ENCODE measurements at regions not wholly inside any gene's neighbourhood (a gene's known extent, or its start where the extent isn't known, plus 50 kb on each side); places are given as distances from the start of the nearest gene placed in this dataset.

GRCh38 chr2:160584972-160585494 lies 91.4 kb upstream of the RBMS1 start:
- no peak overlapping the region for H3K9ac ChIP-seq
- no peak overlapping the region for H2AFZ ChIP-seq (ENCODE audit: low read depth)
- H3F3A ChIP-seq (replicated peaks; ENCODE audit: insufficient read depth): peaks cover 26% of the 10 kb centered on the region
- no peaks in the 10 kb centered on the region for H3K9me3 ChIP-seq
- no peaks in the 10 kb centered on the region for H3K9me2 ChIP-seq
- CTCF ChIA-PET: no interaction called here
- no peaks in the 10 kb centered on the region for H3K79me2 ChIP-seq (ENCODE audit: insufficient read depth)
- no peaks in the 10 kb centered on the region for H3K36me3 ChIP-seq (replicated peaks in 1 of 2; ENCODE audit: control insufficient read depth in 1 of 2, insufficient read depth in 2 of 2, low read length in 1 of 2)
- no peak for DNase-seq
- no peaks in the 10 kb centered on the region for H4K20me1 ChIP-seq (ENCODE audit: insufficient read depth)
- no peak overlapping the region for H3K4me2 ChIP-seq
- no peak overlapping the region for H3K4me3 ChIP-seq (ENCODE audit: low read depth in 2 of 2, low read length in 1 of 2)
- TF ChIP-seq TEAD4 (IDR thresholded peaks at IDR 0.05; ENCODE audit: borderline replicate concordance, insufficient read depth) (peak; percentile 77; the same call in 1 of the 2 replicates), JUND (IDR thresholded peaks at IDR 0.05) (0 out of 2 replicates have a peak, but pooled peaks have one; percentile 33), PBX3 (IDR thresholded peaks at IDR 0.05) (peak; percentile 82), MEF2A (IDR thresholded peaks at IDR 0.05; ENCODE audit: borderline replicate concordance, low read depth) (no peak), EP300 (IDR thresholded peaks at IDR 0.05; ENCODE audit: borderline replicate concordance in 1 of 2, low read depth in 1 of 2, low read length in 1 of 2) (peak in 1 of 2 experiments; percentile 71; a peak in 2 of 4 replicates), TCF12 (IDR thresholded peaks at IDR 0.05) (peak; percentile 81), NFIC (IDR thresholded peaks at IDR 0.05; ENCODE audit: borderline replicate concordance) (peak; percentile 73), RXRA (IDR thresholded peaks at IDR 0.05; ENCODE audit: borderline replicate concordance, low read depth) (peak; percentile 69; the same call in 1 of the 2 replicates), FOXM1 (IDR thresholded peaks at IDR 0.05; ENCODE audit: low read depth) (0 out of 2 replicates have a peak, but pooled peaks have one; percentile 29), RCOR1 (IDR thresholded peaks at IDR 0.05; ENCODE audit: low read length) (no peak), USF1 (IDR thresholded peaks at IDR 0.05; ENCODE audit: borderline replicate concordance, low read depth) (no peak)
- H3K27ac ChIP-seq (ENCODE audit: low read depth in 2 of 2, low read length in 1 of 2): peak overlapping the region; percentile 83 to 84; a peak in 3 of 4 replicates
- H3K4me1 ChIP-seq (ENCODE audit: control insufficient read depth in 1 of 2, insufficient read depth in 2 of 2, low read depth in 1 of 2, low read length in 1 of 2): peaks cover 16 to 22% of the 10 kb centered on the region in 2 experiments
- POLR2A ChIA-PET: no interaction called here
- H3K27me3 ChIP-seq (ENCODE audit: insufficient read depth): no peaks in the 10 kb centered on the region

GRCh38 chr2:160590664-160591063 lies 97.1 kb upstream of the RBMS1 start:
- no peaks in the 10 kb centered on the region for H4K20me1 ChIP-seq (ENCODE audit: insufficient read depth)
- no peak overlapping the region for H3K4me3 ChIP-seq (ENCODE audit: low read depth in 2 of 2, low read length in 1 of 2)
- peaks cover 0 to 8% of the 10 kb centered on the region in 2 experiments for H3K36me3 ChIP-seq (replicated peaks in 1 of 2; ENCODE audit: control insufficient read depth in 1 of 2, insufficient read depth in 2 of 2, low read length in 1 of 2)
- DNase-seq: no peak
- no peaks in the 10 kb centered on the region for H3F3A ChIP-seq (replicated peaks; ENCODE audit: insufficient read depth)
- 0 out of 2 replicates have a peak, but pooled peaks cover 5% of the 10 kb centered on the region for H3K9me3 ChIP-seq
- no peak for TF ChIP-seq EZH2phosphoT487 (IDR thresholded peaks at IDR 0.05; ENCODE audit: borderline replicate concordance, low read depth)
- TF ChIP-seq RXRA (IDR thresholded peaks at IDR 0.05; ENCODE audit: borderline replicate concordance, low read depth): no peak
- TF ChIP-seq NRF1 (IDR thresholded peaks at IDR 0.05; ENCODE audit: low read depth, low read length): no peak
- TF ChIP-seq POLR2AphosphoS5 (IDR thresholded peaks at IDR 0.05; ENCODE audit: low read depth, low read length): no peak
- no peak for TF ChIP-seq ELF1 (IDR thresholded peaks at IDR 0.05)
- no peak for TF ChIP-seq USF1 (IDR thresholded peaks at IDR 0.05; ENCODE audit: borderline replicate concordance, low read depth)
- no peak for TF ChIP-seq CTCF (IDR thresholded peaks at IDR 0.05)
- no peak for TF ChIP-seq USF2 (IDR thresholded peaks at IDR 0.05; ENCODE audit: borderline replicate concordance, low read depth, low read length)
- no peak for TF ChIP-seq TEAD4 (IDR thresholded peaks at IDR 0.05; ENCODE audit: borderline replicate concordance, insufficient read depth)
- TF ChIP-seq SMC3 (IDR thresholded peaks at IDR 0.05; ENCODE audit: low read depth, low read length): no peak
- no peak for TF ChIP-seq FOXM1 (IDR thresholded peaks at IDR 0.05; ENCODE audit: low read depth)
- no peak for TF ChIP-seq PBX3 (IDR thresholded peaks at IDR 0.05)
- TF ChIP-seq GABPA (IDR thresholded peaks at IDR 0.05; ENCODE audit: low read depth): no peak
- H3K27ac ChIP-seq (ENCODE audit: low read depth in 2 of 2, low read length in 1 of 2): no peak overlapping the region
- H2AFZ ChIP-seq (ENCODE audit: low read depth): no peak overlapping the region
- CTCF ChIA-PET: no interaction called here
- H3K4me2 ChIP-seq: no peak overlapping the region
- no peaks in the 10 kb centered on the region for H3K27me3 ChIP-seq (ENCODE audit: insufficient read depth)
- 87% methylated on average over 1 of the region's 1 CpG for WGBS (ENCODE audit: low lambda C conversion rate)
- H3K79me2 ChIP-seq (ENCODE audit: insufficient read depth): no peaks in the 10 kb centered on the region
- no peak overlapping the region for H3K9ac ChIP-seq
- H3K9me2 ChIP-seq: no peaks in the 10 kb centered on the region
- POLR2A ChIA-PET: no interaction called here
- H3K4me1 ChIP-seq (ENCODE audit: control insufficient read depth in 1 of 2, insufficient read depth in 2 of 2, low read depth in 1 of 2, low read length in 1 of 2): no peaks in the 10 kb centered on the region

All from SK-N-SH (cell line).